ENCODE measurements at regions not wholly inside any gene's neighbourhood (a gene's known extent, or its start where the extent isn't known, plus 50 kb on each side); places are given as distances from the start of the nearest gene placed in this dataset.
A peak's percentile ranks its signal among the peaks of the same experiment; 100 is the strongest.

- no peaks in the 10 kb centered on the region for H3K79me1 ChIP-seq (ENCODE audit: low read length)
- no peaks in the 10 kb centered on the region for H3K79me2 ChIP-seq (ENCODE audit: control insufficient read depth, insufficient read depth, low read length, poor library complexity)
- H3K4me1 ChIP-seq (ENCODE audit: control insufficient read depth in 1 of 2, insufficient read depth in 2 of 2, low read length in 2 of 2): no peaks in the 10 kb centered on the region
- no peak overlapping the region for H2BK12ac ChIP-seq (ENCODE audit: low read length)
- H3K14ac ChIP-seq (ENCODE audit: low read length): no peak overlapping the region
- no peak overlapping the region for H3K18ac ChIP-seq (ENCODE audit: low read length)
- H3K4me2 ChIP-seq (ENCODE audit: low read length): no peak overlapping the region
- no peak overlapping the region for H3K4ac ChIP-seq (ENCODE audit: low read depth, low read length)
- no peak overlapping the region for H3K27ac ChIP-seq (ENCODE audit: low read depth, low read length)
- no peaks in the 10 kb centered on the region for H3K9me3 ChIP-seq (ENCODE audit: insufficient read depth, low read depth, low read length)
- no peak overlapping the region for H3K9ac ChIP-seq (ENCODE audit: low read length)
- H3K4me3 ChIP-seq (ENCODE audit: low read depth, low read length): no peak overlapping the region
- no peak overlapping the region for H2AK5ac ChIP-seq (ENCODE audit: low read length)
- no peak overlapping the region for H4K12ac ChIP-seq (ENCODE audit: low read depth, low read length)
- H2BK120ac ChIP-seq (ENCODE audit: insufficient read depth, low read length, poor library complexity): no peak overlapping the region
- no peak overlapping the region for H4K91ac ChIP-seq (ENCODE audit: low read depth, low read length)
- no peak overlapping the region for H2BK5ac ChIP-seq (ENCODE audit: low read depth, low read length, poor library complexity)
- no peak overlapping the region for H2AFZ ChIP-seq (ENCODE audit: insufficient read depth, low read length, poor library complexity)
- no peak overlapping the region for H4K8ac ChIP-seq (ENCODE audit: low read depth, low read length)
- H3K27me3 ChIP-seq (ENCODE audit: insufficient read depth, low read length): no peaks in the 10 kb centered on the region
- H3K23ac ChIP-seq (ENCODE audit: low read length): no peak overlapping the region
- no peaks in the 10 kb centered on the region for H3K36me3 ChIP-seq (ENCODE audit: control insufficient read depth in 1 of 2, insufficient read depth in 2 of 2, low read length in 2 of 2)
- WGBS (ENCODE audit: extremely low coverage, insufficient coverage, insufficient read length): no CpG with 5 or more reads among the region's 5 CpGs
- DNase-seq: no peak
Observed at GRCh38 chr13:72316716-72317115, 410.7 kb downstream of the MZT1 start.

- Histone ChIP-seq H3K18ac (ENCODE audit: low read length) (no peak overlapping the region), H2AFZ (ENCODE audit: insufficient read depth, low read length, poor library complexity) (no peak overlapping the region), H3K4me1 (ENCODE audit: control insufficient read depth in 1 of 2, insufficient read depth in 2 of 2, low read length in 2 of 2) (no peaks in the 10 kb centered on the region), H4K8ac (ENCODE audit: low read depth, low read length) (no peak overlapping the region), H3K14ac (ENCODE audit: low read length) (no peak overlapping the region), H3K23ac (ENCODE audit: low read length) (no peak overlapping the region), H3K9me3 (ENCODE audit: insufficient read depth, low read depth, low read length) (no peaks in the 10 kb centered on the region), H3K79me1 (ENCODE audit: low read length) (no peaks in the 10 kb centered on the region), H3K9ac (ENCODE audit: low read length) (no peak overlapping the region), H3K36me3 (ENCODE audit: control insufficient read depth in 1 of 2, insufficient read depth in 2 of 2, low read length in 2 of 2) (no peaks in the 10 kb centered on the region), H2AK5ac (ENCODE audit: low read length) (no peak overlapping the region), H3K4ac (ENCODE audit: low read depth, low read length) (no peak overlapping the region), H3K27me3 (ENCODE audit: insufficient read depth, low read length) (no peaks in the 10 kb centered on the region), H4K12ac (ENCODE audit: low read depth, low read length) (no peak overlapping the region), H2BK12ac (ENCODE audit: low read length) (no peak overlapping the region), H2BK120ac (ENCODE audit: insufficient read depth, low read length, poor library complexity) (no peak overlapping the region), H3K4me3 (ENCODE audit: low read depth, low read length) (no peak overlapping the region), H3K4me2 (ENCODE audit: low read length) (no peak overlapping the region), H3K27ac (ENCODE audit: low read depth, low read length) (no peak overlapping the region), H3K79me2 (ENCODE audit: control insufficient read depth, insufficient read depth, low read length, poor library complexity) (no peaks in the 10 kb centered on the region), H4K91ac (ENCODE audit: low read depth, low read length) (no peak overlapping the region), H2BK5ac (ENCODE audit: low read depth, low read length, poor library complexity) (no peak overlapping the region)
- DNase-seq: no peak
- no CpG with 5 or more reads among the region's 3 CpGs for WGBS (ENCODE audit: extremely low coverage, insufficient coverage, insufficient read length)
Observed at GRCh38 chr13:72315312-72315711, 412.1 kb downstream of the MZT1 start.

GRCh38 chr13:72314210-72314609 is 413.2 kb downstream of the MZT1 start:
- Histone ChIP-seq H2BK120ac (ENCODE audit: insufficient read depth, low read length, poor library complexity) (no peak overlapping the region), H3K4me2 (ENCODE audit: low read length) (no peak overlapping the region), H3K4me1 (ENCODE audit: control insufficient read depth in 1 of 2, insufficient read depth in 2 of 2, low read length in 2 of 2) (no peaks in the 10 kb centered on the region), H3K23ac (ENCODE audit: low read length) (no peak overlapping the region), H2AFZ (ENCODE audit: insufficient read depth, low read length, poor library complexity) (no peak overlapping the region), H3K36me3 (ENCODE audit: control insufficient read depth in 1 of 2, insufficient read depth in 2 of 2, low read length in 2 of 2) (no peaks in the 10 kb centered on the region), H3K9me3 (ENCODE audit: insufficient read depth, low read depth, low read length) (no peaks in the 10 kb centered on the region), H2BK5ac (ENCODE audit: low read depth, low read length, poor library complexity) (no peak overlapping the region), H3K4ac (ENCODE audit: low read depth, low read length) (no peak overlapping the region), H4K12ac (ENCODE audit: low read depth, low read length) (no peak overlapping the region), H3K79me2 (ENCODE audit: control insufficient read depth, insufficient read depth, low read length, poor library complexity) (no peaks in the 10 kb centered on the region), H4K8ac (ENCODE audit: low read depth, low read length) (no peak overlapping the region), H3K18ac (ENCODE audit: low read length) (no peak overlapping the region), H3K27me3 (ENCODE audit: insufficient read depth, low read length) (no peaks in the 10 kb centered on the region), H4K91ac (ENCODE audit: low read depth, low read length) (no peak overlapping the region), H3K4me3 (ENCODE audit: low read depth, low read length) (no peak overlapping the region), H3K14ac (ENCODE audit: low read length) (no peak overlapping the region), H3K9ac (ENCODE audit: low read length) (no peak overlapping the region), H2BK12ac (ENCODE audit: low read length) (no peak overlapping the region), H2AK5ac (ENCODE audit: low read length) (no peak overlapping the region), H3K79me1 (ENCODE audit: low read length) (no peaks in the 10 kb centered on the region), H3K27ac (ENCODE audit: low read depth, low read length) (no peak overlapping the region)
- no CpG with 5 or more reads among the region's 2 CpGs for WGBS (ENCODE audit: extremely low coverage, insufficient coverage, insufficient read length)
- no peak for DNase-seq

GRCh38 chr13:72313546-72313945 is 413.9 kb downstream of the MZT1 start:
- no CpG with 5 or more reads among the region's 7 CpGs for WGBS (ENCODE audit: extremely low coverage, insufficient coverage, insufficient read length)
- H3K9ac ChIP-seq (ENCODE audit: low read length): no peak overlapping the region
- H3K18ac ChIP-seq (ENCODE audit: low read length): no peak overlapping the region
- H3K23ac ChIP-seq (ENCODE audit: low read length): no peak overlapping the region
- peak; percentile 78 to 91 for DNase-seq
- H3K4me1 ChIP-seq (ENCODE audit: control insufficient read depth in 1 of 2, insufficient read depth in 2 of 2, low read length in 2 of 2): no peaks in the 10 kb centered on the region
- no peak overlapping the region for H3K4ac ChIP-seq (ENCODE audit: low read depth, low read length)
- no peaks in the 10 kb centered on the region for H3K36me3 ChIP-seq (ENCODE audit: control insufficient read depth in 1 of 2, insufficient read depth in 2 of 2, low read length in 2 of 2)
- H3K9me3 ChIP-seq (ENCODE audit: insufficient read depth, low read depth, low read length): no peaks in the 10 kb centered on the region
- H4K12ac ChIP-seq (ENCODE audit: low read depth, low read length): no peak overlapping the region
- no peak overlapping the region for H3K4me3 ChIP-seq (ENCODE audit: low read depth, low read length)
- H3K14ac ChIP-seq (ENCODE audit: low read length): no peak overlapping the region
- no peak overlapping the region for H3K4me2 ChIP-seq (ENCODE audit: low read length)
- no peaks in the 10 kb centered on the region for H3K79me2 ChIP-seq (ENCODE audit: control insufficient read depth, insufficient read depth, low read length, poor library complexity)
- no peak overlapping the region for H4K8ac ChIP-seq (ENCODE audit: low read depth, low read length)
- no peak overlapping the region for H2BK5ac ChIP-seq (ENCODE audit: low read depth, low read length, poor library complexity)
- no peaks in the 10 kb centered on the region for H3K27me3 ChIP-seq (ENCODE audit: insufficient read depth, low read length)
- no peak overlapping the region for H2BK120ac ChIP-seq (ENCODE audit: insufficient read depth, low read length, poor library complexity)
- H3K79me1 ChIP-seq (ENCODE audit: low read length): no peaks in the 10 kb centered on the region
- no peak overlapping the region for H2AK5ac ChIP-seq (ENCODE audit: low read length)
- H2BK12ac ChIP-seq (ENCODE audit: low read length): no peak overlapping the region
- H3K27ac ChIP-seq (ENCODE audit: low read depth, low read length): no peak overlapping the region
- no peak overlapping the region for H4K91ac ChIP-seq (ENCODE audit: low read depth, low read length)
- no peak overlapping the region for H2AFZ ChIP-seq (ENCODE audit: insufficient read depth, low read length, poor library complexity)
